ENCODE measurements at regions not wholly inside any gene's neighbourhood (a gene's known extent, or its start where the extent isn't known, plus 50 kb on each side); places are given as distances from the start of the nearest gene placed in this dataset.
"Not testable (repeated sequence)": the region's sequence is repeated elsewhere in the genome, so short reads cannot be mapped to it uniquely, and the experiment has no call there.

DNA sequence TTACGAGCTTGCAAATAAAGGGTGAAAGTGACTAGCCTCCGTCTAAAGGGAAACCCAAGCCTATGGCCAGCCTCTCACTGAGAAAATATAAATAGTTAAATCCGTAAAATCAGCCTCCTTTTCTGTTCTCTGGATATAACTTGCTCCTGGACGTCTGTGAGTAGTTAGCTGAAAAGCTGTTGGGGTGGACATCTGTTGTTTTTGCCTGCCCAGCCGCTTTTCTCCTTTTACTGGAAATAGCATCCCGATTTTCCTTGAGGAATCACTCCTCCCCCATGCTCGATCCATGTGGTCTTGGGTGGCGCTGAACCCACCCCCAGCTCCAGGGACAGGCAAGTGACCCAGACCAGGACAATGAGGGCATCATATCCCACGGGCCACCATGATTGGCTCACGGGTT, 291.5 kb upstream of the ZNF507 start:
- DNase-seq: no peak

GRCh38 chr19:32058131-32058530, 287.3 kb upstream of the ZNF507 start:
- DNase-seq: no peak

DNA sequence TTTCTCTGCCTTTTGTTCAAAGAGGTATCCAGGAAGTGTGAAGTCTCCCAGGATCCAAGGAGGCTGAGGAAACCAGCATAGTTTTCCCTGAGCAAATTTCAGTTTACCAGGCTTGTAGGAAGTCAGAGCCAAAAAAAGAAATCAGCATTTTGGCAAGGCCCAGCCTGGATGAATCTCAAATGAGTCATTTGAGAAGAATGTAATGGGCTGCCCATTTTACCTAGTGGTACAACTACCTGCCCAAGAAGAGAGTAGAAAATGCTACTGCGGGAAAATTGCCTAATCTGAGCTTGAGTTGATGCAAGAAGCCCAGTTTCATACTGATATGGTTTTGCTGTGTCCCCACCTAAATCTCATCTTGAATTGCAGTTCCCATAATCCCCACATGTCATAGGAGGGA, 284.1 kb upstream of the ZNF507 start:
- no peak for DNase-seq

- no peak for DNase-seq
These were observed 281.8 kb upstream of the ZNF507 start for GRCh38 chr19:32063601-32064000.

DNA sequence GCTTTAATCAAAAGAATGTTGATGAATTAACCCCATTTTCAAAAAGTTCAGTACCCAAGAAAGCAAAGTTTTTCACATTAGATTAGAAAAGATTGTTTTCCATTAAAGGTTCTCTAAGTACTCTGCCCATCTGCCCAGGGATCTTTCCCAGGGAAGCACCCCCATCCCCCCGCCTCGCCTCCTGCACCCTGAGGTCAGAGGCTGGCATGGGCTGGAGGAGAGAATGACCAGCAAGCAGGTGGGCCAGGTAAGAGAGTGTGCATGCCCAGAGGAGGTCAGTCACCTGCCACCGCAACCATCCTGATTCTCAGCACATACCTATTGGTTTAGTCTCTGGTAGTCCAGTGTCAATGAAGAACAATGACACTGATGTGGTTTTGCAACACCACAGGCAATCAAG, 279.4 kb upstream of the ZNF507 start:
- DNase-seq: no peak

DNA sequence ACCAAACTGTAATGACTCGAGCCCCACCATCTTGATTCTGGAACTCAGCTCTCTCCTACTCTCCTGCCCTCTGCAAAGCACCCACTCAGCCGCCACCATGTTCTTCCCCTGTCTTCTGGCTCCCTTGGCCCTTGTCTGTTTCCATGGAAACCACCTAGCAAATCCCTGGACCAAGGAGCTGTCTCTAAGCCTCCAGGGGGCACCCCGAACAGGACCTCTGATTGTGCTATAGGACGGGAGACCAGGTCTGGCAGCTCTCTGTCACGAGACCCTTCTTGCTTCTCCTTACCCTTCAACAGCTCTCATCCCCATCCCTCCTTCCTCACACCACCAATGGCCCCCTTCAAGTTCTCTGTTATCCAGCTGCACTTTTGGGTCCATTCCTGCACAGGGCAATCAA, 277.7 kb upstream of the ZNF507 start:
- no peak for DNase-seq

GRCh38 chr19:32068793-32069192, 276.6 kb upstream of the ZNF507 start:
- no peak for DNase-seq

DNA sequence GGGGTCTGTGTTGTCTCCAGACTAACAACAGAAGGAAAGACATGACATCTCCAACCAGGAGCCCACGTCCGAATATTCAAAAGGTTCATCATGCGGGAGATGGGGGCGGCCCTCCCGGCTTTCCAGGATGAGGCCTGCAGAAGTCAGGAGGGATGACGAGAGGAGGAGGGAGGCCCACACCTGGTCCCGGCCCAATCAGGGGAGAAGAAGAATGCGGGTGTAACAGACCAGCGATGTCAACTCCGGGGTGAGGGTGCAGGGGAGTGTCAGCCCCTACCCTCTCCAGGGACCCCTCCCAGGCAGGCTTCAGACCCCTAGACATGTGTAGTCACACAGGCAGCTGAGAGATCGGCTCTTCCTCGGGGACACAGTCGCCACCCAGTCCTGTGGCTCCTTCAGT, 275.3 kb upstream of the ZNF507 start:
- DNase-seq: no peak

- DNase-seq: no peak
These were observed 263.4 kb upstream of the ZNF507 start for GRCh38 chr19:32082028-32082427.

- DNase-seq: not testable (repeated sequence)
These were observed 260.6 kb upstream of the ZNF507 start for GRCh38 chr19:32084756-32085363.

DNA sequence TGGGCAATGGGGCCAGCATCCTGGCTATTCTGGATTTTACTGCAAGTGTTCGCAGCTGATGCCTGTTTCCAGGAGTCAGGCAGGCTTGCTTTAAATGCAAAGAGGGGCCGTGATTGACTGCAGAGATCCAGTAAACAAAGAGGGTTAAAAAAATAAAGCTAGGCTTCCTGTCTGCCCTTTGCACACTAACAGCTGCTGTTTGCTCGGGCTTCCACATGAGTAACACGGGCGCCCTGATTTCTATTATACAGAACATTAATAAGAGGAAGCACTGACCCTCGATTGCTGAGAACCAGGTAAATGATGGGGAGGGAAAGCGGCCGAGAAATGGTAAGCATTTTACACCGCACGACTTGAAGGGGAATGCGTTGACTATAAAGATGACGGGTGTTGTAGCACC, 254.2 kb upstream of the ZNF507 start:
- no peak for DNase-seq

GRCh38 chr19:32097011-32097410, 248.4 kb upstream of the ZNF507 start:
- DNase-seq: no peak

GRCh38 chr19:32097620-32098019, 247.8 kb upstream of the ZNF507 start:
- DNase-seq: no peak

DNA sequence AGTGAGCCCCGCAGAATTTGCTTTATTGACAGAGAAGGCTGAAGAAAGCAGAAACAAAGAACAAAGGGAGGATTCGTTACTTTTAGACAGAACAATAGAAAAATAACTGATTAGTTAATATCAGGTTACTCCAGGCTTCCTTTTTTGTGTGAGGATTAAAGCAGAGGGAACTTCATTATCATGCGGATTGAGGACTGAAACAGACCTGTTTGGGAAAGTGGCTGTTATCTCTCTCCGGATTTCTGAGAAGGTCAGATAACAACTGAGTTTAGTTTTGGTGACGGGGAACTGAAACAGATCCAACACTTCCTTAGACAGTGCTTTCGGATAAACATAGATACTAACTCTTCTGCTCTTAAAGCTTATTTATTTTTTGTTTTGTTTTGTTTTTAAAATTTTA, 246.4 kb upstream of the ZNF507 start:
- no peak for DNase-seq

DNA sequence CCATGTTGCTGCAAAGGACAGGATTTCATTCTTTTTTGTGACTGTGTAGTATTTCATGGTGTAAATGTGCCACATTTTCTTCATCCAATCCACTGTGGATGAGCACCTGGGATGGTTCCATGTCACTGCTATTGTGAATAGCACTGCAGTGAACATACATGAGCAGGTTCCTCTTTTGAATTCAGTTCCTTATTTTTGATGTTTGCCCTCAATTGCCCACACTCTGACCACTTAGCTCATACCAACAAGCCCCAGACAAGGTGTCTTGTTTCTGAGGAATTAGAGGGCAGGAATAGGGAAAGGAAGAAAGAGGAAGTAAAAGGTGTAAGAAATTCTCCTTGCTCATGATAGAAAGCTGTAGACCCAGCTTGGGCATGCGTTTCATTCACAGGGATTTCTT, 244.2 kb upstream of the ZNF507 start:
- no peak for DNase-seq

- DNase-seq: no peak
These were observed 241.9 kb upstream of the ZNF507 start for GRCh38 chr19:32103541-32103940.

DNA sequence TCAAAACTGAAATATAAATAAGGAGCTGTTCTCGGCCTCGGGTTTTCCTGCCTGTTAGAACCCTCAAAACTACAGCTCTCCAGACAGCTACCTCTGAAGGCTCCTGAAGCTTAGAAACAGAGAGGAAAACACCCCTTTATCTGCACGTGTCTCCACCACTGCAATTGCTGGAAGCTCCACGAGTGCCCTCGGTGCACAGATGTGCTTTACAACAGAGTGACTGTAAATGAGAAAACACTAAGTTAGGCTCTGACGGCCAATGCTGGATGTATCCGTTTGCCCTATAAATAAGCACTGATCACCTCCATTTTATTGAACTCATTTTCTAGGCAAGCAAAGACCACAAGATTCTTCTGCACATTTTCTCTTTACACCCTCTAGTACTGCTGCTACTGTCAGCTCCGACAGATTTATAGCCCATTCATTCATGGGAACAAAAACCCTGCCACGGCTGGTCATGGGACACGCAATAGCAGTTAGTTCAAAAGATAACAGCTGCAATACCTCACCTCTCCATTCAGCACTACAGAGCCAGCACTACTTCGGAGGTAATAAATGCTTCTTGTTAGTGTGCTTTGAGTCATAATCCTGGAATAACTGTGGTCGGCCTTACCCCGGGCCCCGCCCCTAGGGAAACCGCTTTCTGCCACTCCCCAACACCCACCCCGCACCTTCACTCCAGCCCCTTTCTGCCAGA, 241.1 kb upstream of the ZNF507 start:
- DNase-seq: no peak

GRCh38 chr19:32104850-32105235, 240.6 kb upstream of the ZNF507 start:
- no peak for DNase-seq

- DNase-seq: no peak
These were observed 239.7 kb upstream of the ZNF507 start for GRCh38 chr19:32105527-32106310.

DNA sequence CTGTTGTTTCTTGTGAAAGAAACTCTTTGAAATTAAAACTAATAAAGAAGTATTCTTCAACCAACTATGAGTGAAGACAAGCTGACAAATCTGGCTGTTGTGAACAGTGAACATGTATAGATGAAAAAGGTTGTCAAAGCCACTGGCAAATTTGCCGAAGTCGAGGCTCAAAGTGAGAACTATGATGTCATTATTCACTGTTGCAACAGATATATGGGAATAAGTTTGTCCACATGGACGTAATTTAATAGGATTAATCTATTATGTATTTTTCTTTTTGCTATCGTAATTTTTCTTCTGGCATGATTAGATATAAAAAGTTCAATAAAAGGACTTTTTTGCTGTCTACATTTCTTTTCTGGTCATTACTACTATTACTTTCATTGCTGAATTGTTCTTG, 223.2 kb upstream of the ZNF507 start:
- DNase-seq: no peak

DNA sequence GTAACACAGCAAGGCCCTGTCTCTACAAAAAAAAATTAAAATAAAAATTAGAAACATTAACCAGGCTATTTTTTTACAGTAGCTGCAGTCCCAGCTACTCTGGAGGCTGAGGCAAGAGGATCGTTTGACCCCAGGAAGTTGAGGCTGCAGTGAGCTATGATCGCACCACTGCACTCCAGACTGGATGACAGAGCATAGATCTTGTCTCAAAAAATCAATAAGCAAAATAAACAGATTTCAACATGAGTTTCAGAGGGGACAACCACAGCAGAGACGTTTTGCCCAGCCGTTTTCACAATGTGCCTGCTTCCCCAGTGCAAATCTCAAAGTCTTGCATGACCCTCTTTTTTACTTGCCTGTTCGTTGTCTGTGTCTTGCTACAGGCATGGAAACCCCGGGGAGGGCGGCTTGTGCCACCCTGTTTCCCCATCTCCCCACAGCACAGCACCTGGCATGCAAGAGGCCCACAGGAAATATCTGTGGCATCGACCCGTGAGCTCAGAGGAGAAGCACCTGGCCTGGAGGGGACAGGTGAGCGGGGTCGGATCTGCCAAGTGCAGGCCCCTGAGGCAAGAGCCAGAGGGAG, 222.0 kb upstream of the ZNF507 start:
- no peak for DNase-seq

DNA sequence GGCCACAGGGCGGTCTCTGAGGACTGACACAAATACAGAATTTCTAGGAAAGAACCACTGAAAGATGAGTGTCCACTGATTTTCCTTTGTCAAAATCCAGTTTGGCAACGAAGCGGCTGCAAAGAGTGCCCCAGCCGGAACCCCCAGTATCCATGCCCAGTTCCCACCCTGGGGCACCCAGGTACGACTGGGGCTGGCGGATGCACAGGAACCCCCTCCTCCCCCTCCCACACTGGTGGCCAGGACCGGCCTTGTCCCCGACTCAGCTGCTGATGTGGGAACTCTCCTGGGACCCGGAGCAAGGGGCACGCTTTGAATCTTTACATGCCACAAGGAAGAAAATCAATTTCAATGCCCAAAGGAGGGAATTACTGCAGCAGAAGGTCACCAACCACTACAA, 220.8 kb upstream of the ZNF507 start:
- no peak for DNase-seq

GRCh38 chr19:32129141-32129540, 216.3 kb upstream of the ZNF507 start:
- DNase-seq: no peak

DNA sequence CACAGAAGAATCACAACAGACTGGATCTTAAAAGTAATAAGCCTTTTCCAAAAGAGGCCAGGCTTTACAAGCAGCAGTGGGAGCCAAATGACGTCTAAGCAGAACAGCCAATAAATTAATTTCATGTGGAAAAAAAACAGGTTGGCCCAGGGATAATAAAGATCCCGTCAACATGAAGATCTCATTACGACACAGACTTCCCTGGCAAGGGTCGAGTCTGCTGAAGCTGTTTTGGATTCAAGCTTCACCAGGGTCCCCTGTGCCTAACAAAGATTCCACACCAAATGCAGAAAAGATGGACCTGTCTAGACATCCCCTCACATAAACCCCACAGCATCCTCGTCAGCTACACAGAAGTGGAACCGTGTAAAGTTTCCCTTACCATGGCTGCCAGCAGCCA, 215.1 kb upstream of the ZNF507 start:
- peak; percentile 50 for DNase-seq
